WTC11 (cell line): ENCODE measurements at regions not wholly inside any gene's neighbourhood (a gene's known extent, or its start where the extent isn't known, plus 50 kb on each side); places are given as distances from the start of the nearest gene placed in this dataset.

Experiments used
- ATAC-seq: fragments of 200-7000 bp; cut with Tn5 transposase; 2 replicates; pipeline ENCODE4 v1.10.0; 2021; ENCODE audit warnings: mild to moderate bottlenecking, moderate library complexity
- CTCF ChIA-PET: fragments of 300-600 bp; sonication (Branson Sonifier 250); formaldehyde crosslinking; loops from one replicate; lab custom pipeline; 2021; ENCODE audit warnings: antibody characterized with exemption; lab: Charles Lee
- POLR2A ChIA-PET: fragments of 350-600 bp; sonication (Branson Sonifier 250); formaldehyde crosslinking; loops from one replicate; lab custom pipeline; 2021; ENCODE audit warnings: antibody characterized with exemption; lab: Charles Lee
- DNase-seq: peaks from one replicate; pipeline ENCODE4 v3.0.0; 2021; ENCODE audit warnings: low spot score
- H3K27ac Mint-ChIP-seq: 2 replicates; pipeline ENCODE4 v1.8.0; 2021; ENCODE audit warnings: mixed read lengths
- H3K27me3 Mint-ChIP-seq: 2 replicates; pipeline ENCODE4 v1.8.0; 2021; ENCODE audit warnings: low read depth, mild to moderate bottlenecking, moderate library complexity, mixed read lengths
- H3K36me3 Mint-ChIP-seq: 2 replicates; pipeline ENCODE4 v1.8.0; 2021; ENCODE audit warnings: mixed read lengths
- H3K4me1 Mint-ChIP-seq: 2 replicates; pipeline ENCODE4 v1.8.0; 2022; ENCODE audit warnings: mixed read lengths
- H3K4me3 Mint-ChIP-seq: 2 replicates; pipeline ENCODE4 v1.8.0; 2021; ENCODE audit warnings: mild to moderate bottlenecking, moderate library complexity, mixed read lengths
- H3K9me3 Mint-ChIP-seq: 2 replicates; pipeline ENCODE4 v1.8.0; 2021; ENCODE audit warnings: mixed read lengths
- AR ChIP-seq: fragments of 250-450 bp; sonication (Bioruptor Pico); IDR thresholded peaks from 2 replicates; pipeline ENCODE4 v1.9.0; 2021; ENCODE audit warnings: mild to moderate bottlenecking
- ATF6 ChIP-seq: sonication (generic); formaldehyde crosslinking; IDR thresholded peaks from 2 replicates; pipeline ENCODE4 v1.8.1; 2023; ENCODE audit warnings: mild to moderate bottlenecking, missing genetic modification reagents
- CBFB ChIP-seq: sonication (generic); formaldehyde crosslinking; IDR thresholded peaks from 2 replicates; pipeline ENCODE4 v1.8.1; 2022; ENCODE audit warnings: mild to moderate bottlenecking, low read depth, missing genetic modification reagents
- CDX4 ChIP-seq: fragments of 250-450 bp; sonication (Bioruptor Pico); IDR thresholded peaks from 2 replicates; pipeline ENCODE4 v1.9.0; 2021; ENCODE audit warnings: moderate library complexity, mild to moderate bottlenecking, inconsistent platforms, borderline replicate concordance
- CREB1 ChIP-seq: sonication (generic); formaldehyde crosslinking; IDR thresholded peaks from 2 replicates; pipeline ENCODE4 v1.8.0; 2023; ENCODE audit warnings: mild to moderate bottlenecking, missing genetic modification reagents
- CTCF ChIP-seq: fragments of 200-600 bp; IDR thresholded peaks from 2 replicates; pipeline ENCODE4 v1.8.0; 2022; ENCODE audit warnings: antibody characterized with exemption
- E2F4 ChIP-seq: sonication (generic); formaldehyde crosslinking; IDR thresholded peaks from 2 replicates; pipeline ENCODE4 v1.8.1; 2022; ENCODE audit warnings: low read depth, mild to moderate bottlenecking, moderate library complexity, missing genetic modification reagents, borderline replicate concordance
- FOXP1 ChIP-seq: sonication (generic); formaldehyde crosslinking; IDR thresholded peaks from 2 replicates; pipeline ENCODE4 v1.8.0; 2022; ENCODE audit warnings: missing genetic modification reagents, mild to moderate bottlenecking, moderate library complexity, borderline replicate concordance
- GRHL2 ChIP-seq: fragments of 250-450 bp; sonication (Bioruptor Pico); IDR thresholded peaks from 2 replicates; pipeline ENCODE4 v1.8.0; 2022; ENCODE audit warnings: mild to moderate bottlenecking, moderate library complexity; ENCODE audit not compliant: insufficient replicate concordance, severe bottlenecking
- IRF1 ChIP-seq: sonication (generic); formaldehyde crosslinking; IDR thresholded peaks from 2 replicates; pipeline ENCODE4 v1.8.0; 2023; ENCODE audit warnings: missing genetic modification reagents
- MLX ChIP-seq: sonication (generic); formaldehyde crosslinking; IDR thresholded peaks from 2 replicates; pipeline ENCODE4 v1.8.1; 2023; ENCODE audit warnings: mild to moderate bottlenecking, missing genetic modification reagents, moderate library complexity
- NR3C1 ChIP-seq: sonication (generic); formaldehyde crosslinking; conservative IDR thresholded peaks from 2 replicates; pipeline ENCODE4 v1.8.1; 2023; ENCODE audit warnings: low read depth, mild to moderate bottlenecking, missing genetic modification reagents
- PRDM15 ChIP-seq: sonication (generic); formaldehyde crosslinking; IDR thresholded peaks from 2 replicates; pipeline ENCODE4 v1.8.0; 2022; ENCODE audit warnings: missing genetic modification reagents
- PREB ChIP-seq: sonication (generic); formaldehyde crosslinking; IDR thresholded peaks from 2 replicates; pipeline ENCODE4 v1.8.1; 2022; ENCODE audit warnings: mild to moderate bottlenecking, missing genetic modification reagents, moderate library complexity, borderline replicate concordance
- PRRX2 ChIP-seq: fragments of 250-450 bp; sonication (Bioruptor Pico); IDR thresholded peaks from 2 replicates; pipeline ENCODE4 v1.8.0; 2021; ENCODE audit warnings: mild to moderate bottlenecking
- TP53 ChIP-seq: sonication (generic); formaldehyde crosslinking; IDR thresholded peaks from 2 replicates; pipeline ENCODE4 v1.8.1; 2023; ENCODE audit warnings: mild to moderate bottlenecking, missing genetic modification reagents
- ZNF138 ChIP-seq: sonication (generic); formaldehyde crosslinking; conservative IDR thresholded peaks from 2 replicates; pipeline ENCODE4 v1.8.1; 2022; ENCODE audit warnings: mild to moderate bottlenecking, moderate library complexity, missing genetic modification reagents
- ZNF219 ChIP-seq: sonication (generic); formaldehyde crosslinking; IDR thresholded peaks from 2 replicates; pipeline ENCODE4 v1.8.0; 2023; ENCODE audit warnings: missing genetic modification reagents, mild to moderate bottlenecking, borderline replicate concordance

- no peaks in the 10 kb centered on the region for H3K27me3 Mint-ChIP-seq
- TF ChIP-seq FOXP1 (CRISPR knock-in tag) (no peak), MLX (CRISPR knock-in tag) (no peak), CREB1 (CRISPR knock-in tag) (no peak), PRRX2 (CRISPR knock-in tag) (no peak), TP53 (CRISPR knock-in tag) (no peak)
- TF ChIP-seq, all 79 proteins: peak for 0
- CTCF ChIA-PET: no interaction called here
- 0 out of 2 replicates have a peak, but pooled peaks cover 2% of the 10 kb centered on the region for H3K9me3 Mint-ChIP-seq
- no peaks in the 10 kb centered on the region for H3K36me3 Mint-ChIP-seq
- peaks cover 20% of the 10 kb centered on the region for H3K4me1 Mint-ChIP-seq
- no peak for DNase-seq
- no peak for ATAC-seq
- POLR2A ChIA-PET: interaction anchor here (0.7 kb wide), 1 partner anchor 13 kb away, joined by 3 read pairs; no protein-coding TSS in a partner anchor
- H3K4me3 Mint-ChIP-seq: no peak overlapping the region
- H3K27ac Mint-ChIP-seq: no peak overlapping the region
Measured at GRCh38 chr1:212221801-212222200, 63.4 kb upstream of the PPP2R5A start.

- H3K4me3 Mint-ChIP-seq: no peak overlapping the region
- H3K4me1 Mint-ChIP-seq: peaks cover 17% of the 10 kb centered on the region
- ChIA-PET POLR2A (interaction anchor here (0.6 kb wide), 1 partner anchor 750 kb away, joined by 3 read pairs; no protein-coding TSS in a partner anchor), CTCF (no interaction called here)
- H3K27ac Mint-ChIP-seq: peak overlapping the region; percentile 24; the same call in 1 of the 2 replicates
- H3K27me3 Mint-ChIP-seq: no peaks in the 10 kb centered on the region
- no peak for DNase-seq
- H3K9me3 Mint-ChIP-seq: no peaks in the 10 kb centered on the region
- no peaks in the 10 kb centered on the region for H3K36me3 Mint-ChIP-seq
- ATAC-seq: no peak
- TF ChIP-seq ATF6 (no peak), CBFB (CRISPR knock-in tag) (no peak), ZNF138 (CRISPR knock-in tag) (no peak), NR3C1 (CRISPR knock-in tag) (no peak), CDX4 (no peak), CTCF (no peak), E2F4 (no peak), ZNF219 (CRISPR knock-in tag) (no peak), PRDM15 (CRISPR knock-in tag) (no peak), AR (CRISPR knock-in tag) (no peak), GRHL2 (CRISPR knock-in tag) (no peak), PREB (no peak), IRF1 (CRISPR knock-in tag) (no peak)
Measured at GRCh38 chr1:212224102-212224501, 61.1 kb upstream of the PPP2R5A start.
